ENCODE measurements at regions not wholly inside any gene's neighbourhood (a gene's known extent, or its start where the extent isn't known, plus 50 kb on each side); places are given as distances from the start of the nearest gene placed in this dataset.

GRCh38 chr18:55775972-55776371 is 188.0 kb upstream of the TCF4 start:
- ATAC-seq (no peak), DNase-seq (ENCODE audit: low read depth, low spot score) (no peak)
- in situ Hi-C loops (cut with HindIII; ENCODE audit: low pct_unique_long_range_greater_than_20kb, low sequenced_read_pairs) = no loop called here
- CTCF ChIA-PET = no interaction called here
- Histone ChIP-seq H3K9me3 (ENCODE audit: control insufficient read depth, insufficient read depth, low read depth, low read length) (no peaks in the 10 kb centered on the region), H3K4me3 (ENCODE audit: low read depth in 2 of 2, low read length in 2 of 2) (no peak overlapping the region), H3K27me3 (ENCODE audit: control insufficient read depth, insufficient read depth, low read length) (no peaks in the 10 kb centered on the region), H3K36me3 (ENCODE audit: control insufficient read depth, insufficient read depth, low read length) (no peaks in the 10 kb centered on the region), H3K4me1 (ENCODE audit: control insufficient read depth, insufficient read depth, low read length) (no peaks in the 10 kb centered on the region), H3K27ac (ENCODE audit: low read length) (no peak overlapping the region)
- intact Hi-C loops (cut with micrococcal nuclease; ENCODE audit: unreplicated experiment) = no loop called here
- POLR2A ChIA-PET = no interaction called here
- BruUV-seq (replicated peaks) = no TSS peak
- TF ChIP-seq SIN3A (IDR thresholded peaks at IDR 0.05; ENCODE audit: borderline replicate concordance, insufficient read depth, low read depth, low read length) = no peak
- TF ChIP-seq CTCF (IDR thresholded peaks at IDR 0.05) = no peak
- TF ChIP-seq REST (IDR thresholded peaks at IDR 0.05; ENCODE audit: insufficient read depth in 1 of 2, low read depth in 2 of 2, low read length in 1 of 2) = no peak
- TF ChIP-seq TCF7L2 (IDR thresholded peaks at IDR 0.05; ENCODE audit: low read depth, low read length) = no peak
- no peak for TF ChIP-seq POLR2AphosphoS5 (IDR thresholded peaks at IDR 0.05; ENCODE audit: low read depth, low read length)

- Histone ChIP-seq H3K27ac (ENCODE audit: low read length) (no peak overlapping the region), H3K36me3 (ENCODE audit: control insufficient read depth, insufficient read depth, low read length) (no peaks in the 10 kb centered on the region), H3K4me3 (ENCODE audit: low read depth in 2 of 2, low read length in 2 of 2) (no peak overlapping the region), H3K9me3 (ENCODE audit: control insufficient read depth, insufficient read depth, low read depth, low read length) (no peaks in the 10 kb centered on the region), H3K4me1 (ENCODE audit: control insufficient read depth, insufficient read depth, low read length) (no peaks in the 10 kb centered on the region), H3K27me3 (ENCODE audit: control insufficient read depth, insufficient read depth, low read length) (no peaks in the 10 kb centered on the region)
- no peak for DNase-seq (ENCODE audit: low read depth, low spot score)
- ChIA-PET POLR2A (no interaction called here), CTCF (no interaction called here)
- in situ Hi-C loops (cut with HindIII; ENCODE audit: low pct_unique_long_range_greater_than_20kb, low sequenced_read_pairs) (no loop called here), intact Hi-C loops (cut with micrococcal nuclease; ENCODE audit: unreplicated experiment) (no loop called here)
- no peak for TF ChIP-seq POLR2AphosphoS5 (IDR thresholded peaks at IDR 0.05; ENCODE audit: low read depth, low read length)
- no TSS peak for BruUV-seq (replicated peaks)
- ATAC-seq = no peak
Observed at GRCh38 chr18:55774505-55774904, 186.5 kb upstream of the TCF4 start.

- Histone ChIP-seq H3K27ac (ENCODE audit: low read length) (no peak overlapping the region), H3K4me3 (ENCODE audit: low read depth in 2 of 2, low read length in 2 of 2) (no peak overlapping the region), H3K36me3 (ENCODE audit: control insufficient read depth, insufficient read depth, low read length) (no peaks in the 10 kb centered on the region), H3K9me3 (ENCODE audit: control insufficient read depth, insufficient read depth, low read depth, low read length) (no peaks in the 10 kb centered on the region), H3K27me3 (ENCODE audit: control insufficient read depth, insufficient read depth, low read length) (no peaks in the 10 kb centered on the region), H3K4me1 (ENCODE audit: control insufficient read depth, insufficient read depth, low read length) (no peaks in the 10 kb centered on the region)
- intact Hi-C loops (cut with micrococcal nuclease; ENCODE audit: unreplicated experiment) = no loop called here
- ATAC-seq (no peak), DNase-seq (ENCODE audit: low read depth, low spot score) (no peak)
- TF ChIP-seq TCF7L2 (IDR thresholded peaks at IDR 0.05; ENCODE audit: low read depth, low read length) = no peak
- TF ChIP-seq POLR2AphosphoS5 (IDR thresholded peaks at IDR 0.05; ENCODE audit: low read depth, low read length) = no peak
- TF ChIP-seq REST (IDR thresholded peaks at IDR 0.05; ENCODE audit: insufficient read depth in 1 of 2, low read depth in 2 of 2, low read length in 1 of 2) = no peak
- no peak for TF ChIP-seq CTCF (IDR thresholded peaks at IDR 0.05)
- TF ChIP-seq SIN3A (IDR thresholded peaks at IDR 0.05; ENCODE audit: borderline replicate concordance, insufficient read depth, low read depth, low read length) = no peak
- in situ Hi-C loops (cut with HindIII; ENCODE audit: low pct_unique_long_range_greater_than_20kb, low sequenced_read_pairs) = no loop called here
- no TSS peak for BruUV-seq (replicated peaks)
- CTCF ChIA-PET = no interaction called here
- POLR2A ChIA-PET = no interaction called here
Observed at GRCh38 chr18:55768255-55768654, 180.3 kb upstream of the TCF4 start.

Data from Panc1 (cell line).